GM19395 (cell line): ENCODE measurements at regions not wholly inside any gene's neighbourhood (a gene's known extent, or its start where the extent isn't known, plus 50 kb on each side); places are given as distances from the start of the nearest gene placed in this dataset.
"Not testable (repeated sequence)": the region's sequence is repeated elsewhere in the genome, so short reads cannot be mapped to it uniquely, and the experiment has no call there.

Source experiments
- ATAC-seq: cut with Tn5 transposase; IDR thresholded peaks from one replicate; pipeline ENCODE4 v1.9.1; 2021; ENCODE audit warnings: mild to moderate bottlenecking, moderate library complexity; ENCODE audit not compliant: unreplicated experiment

GRCh38 chr11:104781037-104781436 is 117.2 kb downstream of the CASP12 start:
- no peak for ATAC-seq

- ATAC-seq = no peak
Observed at GRCh38 chr11:104776501-104777170, 121.6 kb downstream of the CASP12 start.

- ATAC-seq = no peak
Observed at GRCh38 chr11:104774578-104774977, 123.7 kb downstream of the CASP12 start.

- ATAC-seq = no peak
Observed at GRCh38 chr11:104772806-104773241, 125.4 kb downstream of the CASP12 start.

DNA sequence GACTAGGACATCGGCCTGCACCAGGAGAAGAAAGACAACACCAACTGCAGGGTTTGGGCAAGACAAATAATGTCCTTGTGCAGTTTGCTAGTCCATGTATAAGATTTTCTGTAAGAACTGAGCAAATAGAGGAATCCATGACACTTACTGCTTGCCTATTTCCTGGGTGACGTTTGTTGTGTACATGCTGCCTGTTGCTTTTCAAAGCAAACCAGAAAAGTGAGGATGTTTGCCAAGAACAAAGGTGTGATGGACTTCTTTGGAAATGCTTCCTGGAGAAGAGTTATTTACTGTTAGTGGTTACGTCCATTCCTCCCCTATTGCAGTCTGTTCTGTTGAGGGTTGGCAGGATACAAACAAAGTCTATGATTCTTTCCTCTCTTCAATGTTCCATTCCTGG is 126.5 kb downstream of the CASP12 start:
- no peak for ATAC-seq

DNA sequence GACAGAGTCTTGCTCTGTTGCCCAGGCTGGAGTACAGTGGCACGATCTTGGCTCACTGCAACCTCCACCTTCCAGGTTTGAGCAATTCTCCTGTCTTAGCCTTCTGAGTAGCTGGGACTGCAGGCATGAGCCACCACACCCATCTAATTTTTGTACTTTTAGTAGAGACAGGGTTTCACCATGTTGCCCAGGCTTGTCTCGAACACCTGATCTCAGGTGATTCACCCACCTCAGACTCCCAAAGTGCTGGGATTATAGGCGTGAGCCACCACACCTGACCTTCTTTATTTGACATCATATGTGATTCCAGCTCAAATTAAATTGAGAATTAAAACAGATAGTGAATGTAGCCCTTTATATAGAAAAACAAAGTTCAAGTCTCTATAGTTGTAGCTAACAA is 127.2 kb downstream of the CASP12 start:
- not testable (repeated sequence) for ATAC-seq

DNA sequence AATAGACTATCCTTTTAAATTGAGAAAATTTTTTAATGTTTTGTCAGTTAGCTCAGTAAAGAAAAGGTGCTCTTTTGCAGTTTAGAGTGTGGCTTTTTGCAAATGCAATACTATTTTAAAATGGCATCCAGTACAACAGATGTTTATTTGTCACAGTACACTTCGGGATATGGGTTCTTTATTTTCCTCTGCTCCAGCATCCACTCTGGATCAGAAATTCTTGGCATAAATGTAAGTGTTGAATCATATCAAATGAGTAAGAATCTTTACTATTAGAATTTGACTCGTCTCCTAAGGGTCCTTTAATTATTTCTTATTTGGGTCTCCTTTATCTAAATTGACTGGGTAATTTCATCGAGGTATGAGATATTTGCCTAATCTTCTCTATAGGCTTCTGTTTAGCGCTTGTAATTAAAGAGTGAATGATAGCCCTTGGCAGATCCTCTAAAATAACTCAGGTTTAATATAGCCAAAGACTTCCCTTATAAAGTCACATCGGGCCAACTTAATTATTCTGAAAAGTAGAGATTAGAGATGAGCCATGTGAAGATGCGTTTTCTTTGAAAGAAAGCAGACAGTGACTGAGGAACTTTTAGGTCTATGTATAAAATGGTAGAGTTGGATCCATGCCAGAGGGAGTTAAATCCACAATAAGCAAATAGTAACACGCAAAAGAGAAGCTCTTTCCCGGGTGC is 132.7 kb downstream of the CASP12 start:
- no peak for ATAC-seq

DNA sequence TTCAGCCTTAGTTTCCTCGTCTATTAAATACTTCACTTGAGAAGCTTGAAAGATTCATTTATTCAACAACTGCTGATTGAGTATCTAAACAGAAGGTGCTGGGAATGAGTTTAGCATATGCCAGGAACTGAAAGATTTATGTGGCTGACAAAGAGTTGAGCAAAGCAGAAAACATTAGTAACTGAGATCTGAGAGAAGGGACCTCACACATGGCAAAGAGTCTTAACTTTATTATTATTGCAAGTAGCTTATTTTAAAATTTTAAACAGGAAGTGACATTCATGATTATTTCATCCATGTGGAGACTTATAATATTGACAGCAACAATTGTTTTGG is 133.6 kb downstream of the CASP12 start:
- no peak for ATAC-seq

DNA sequence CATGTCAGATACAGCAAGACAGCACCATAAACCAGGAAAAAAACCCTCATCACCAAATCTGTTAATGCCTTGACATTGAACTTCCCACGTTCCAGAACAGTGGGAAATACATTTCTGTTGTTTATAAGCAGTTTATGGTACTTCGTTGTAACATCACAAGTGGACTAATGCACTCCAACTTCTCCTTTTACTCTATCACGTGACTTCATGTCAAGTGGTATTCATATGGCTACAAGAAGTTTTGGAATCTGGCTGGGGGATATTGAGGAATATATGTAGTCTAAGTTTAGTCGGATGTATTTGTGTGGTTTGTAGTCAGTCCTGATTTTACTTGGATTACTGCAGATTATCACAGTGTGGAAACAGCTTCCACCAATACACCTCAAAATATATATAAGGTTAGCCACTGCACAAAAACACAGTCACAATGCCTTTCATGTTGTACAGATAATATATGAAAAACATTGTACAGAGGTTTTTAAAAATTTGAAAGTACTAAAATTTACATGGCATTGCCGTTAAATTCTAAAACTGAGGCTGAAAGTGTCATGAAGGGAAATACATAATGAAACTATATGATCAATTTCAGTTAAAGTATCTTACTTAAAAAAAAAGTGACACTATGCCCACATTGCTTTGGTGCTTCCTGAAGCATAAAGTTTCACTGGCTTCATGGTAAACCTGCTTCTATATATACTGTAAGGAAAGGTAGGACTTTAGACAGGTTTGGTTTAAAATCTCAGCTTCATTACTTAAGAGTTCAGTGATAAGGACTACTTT is 134.1 kb downstream of the CASP12 start:
- no peak for ATAC-seq

GRCh38 chr11:104761511-104761910 is 136.7 kb downstream of the CASP12 start:
- ATAC-seq = no peak

DNA sequence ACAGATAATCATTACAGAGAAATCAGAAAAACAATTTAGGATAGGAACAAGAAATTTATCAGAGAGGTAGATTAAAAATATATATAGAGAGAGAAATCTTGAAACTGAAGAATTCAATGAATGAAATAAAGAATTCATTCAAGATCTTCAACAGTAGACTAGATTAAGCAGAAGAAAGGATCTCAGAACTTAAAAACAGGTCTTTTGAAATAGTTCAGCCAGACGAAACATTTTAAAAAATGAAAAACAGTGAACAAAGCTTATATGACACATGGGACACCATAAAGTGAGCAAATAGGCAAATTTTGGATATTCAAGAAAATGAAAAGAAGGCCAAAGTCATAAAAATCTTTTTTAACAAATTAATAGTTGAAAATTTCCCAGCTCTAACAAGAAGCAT is 138.8 kb downstream of the CASP12 start:
- ATAC-seq = no peak

DNA sequence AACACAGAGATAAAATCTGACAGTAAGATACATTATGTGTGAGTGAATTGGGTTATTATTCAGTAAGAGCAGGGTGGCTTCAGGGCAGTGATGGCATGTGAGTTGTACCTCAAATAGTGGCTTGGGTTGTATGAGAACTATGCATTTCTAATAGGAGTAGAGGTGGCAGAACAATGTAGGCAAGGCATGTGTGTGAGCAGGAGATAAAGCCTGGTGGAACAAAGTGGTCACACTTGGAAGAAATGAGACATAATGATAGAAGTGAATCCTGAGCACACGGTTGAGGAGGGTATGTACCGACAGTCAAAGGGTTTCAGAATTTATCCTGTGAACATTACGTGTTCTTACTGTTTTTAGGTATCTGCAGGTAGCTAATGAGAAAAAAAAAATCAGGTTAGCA is 159.3 kb downstream of the CASP12 start:
- ATAC-seq = no peak

DNA sequence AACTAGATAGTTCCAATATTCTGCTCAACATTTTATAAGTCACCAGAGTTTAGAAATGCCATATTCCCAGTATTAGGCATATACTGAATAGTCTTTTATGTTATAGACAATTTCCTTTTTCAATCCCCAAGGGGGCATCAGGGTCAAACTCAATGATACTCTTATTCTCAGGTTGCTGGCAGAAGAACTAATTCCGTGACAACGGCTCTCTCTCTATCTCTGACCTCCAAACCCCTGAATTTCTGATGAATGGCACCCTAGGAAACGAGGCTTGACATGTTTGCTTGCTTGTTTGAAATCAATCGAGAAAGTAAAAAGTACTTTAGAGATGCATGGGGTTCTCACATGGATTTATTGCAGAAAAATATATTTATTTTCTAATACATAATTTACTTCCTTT is 160.1 kb downstream of the CASP12 start:
- ATAC-seq = no peak

GRCh38 chr11:104736502-104736901 is 161.8 kb downstream of the CASP12 start:
- ATAC-seq = no peak

GRCh38 chr11:104734998-104735397 is 163.3 kb downstream of the CASP12 start:
- ATAC-seq = no peak

- ATAC-seq = no peak
Observed at GRCh38 chr11:104731890-104732289, 166.4 kb downstream of the CASP12 start.

DNA sequence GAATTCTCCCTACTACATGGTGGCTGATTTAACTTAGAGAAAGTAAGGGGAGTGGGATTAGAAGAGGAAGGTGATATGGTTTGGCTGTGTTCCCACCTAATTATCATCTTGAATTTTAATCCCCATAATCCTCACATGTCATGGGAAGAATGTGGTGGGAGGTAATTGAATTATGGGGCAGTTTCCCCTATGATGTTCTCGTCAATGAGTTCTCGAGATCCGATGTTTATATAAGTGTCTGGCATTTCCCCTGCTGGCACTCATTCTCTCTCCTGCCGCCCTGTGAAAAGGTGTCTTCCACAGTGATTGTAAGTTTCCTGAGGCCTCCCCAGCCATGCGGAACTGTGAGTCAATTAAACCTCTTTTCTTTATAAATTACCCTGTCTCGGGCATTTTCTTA is 169.3 kb downstream of the CASP12 start:
- no peak for ATAC-seq

DNA sequence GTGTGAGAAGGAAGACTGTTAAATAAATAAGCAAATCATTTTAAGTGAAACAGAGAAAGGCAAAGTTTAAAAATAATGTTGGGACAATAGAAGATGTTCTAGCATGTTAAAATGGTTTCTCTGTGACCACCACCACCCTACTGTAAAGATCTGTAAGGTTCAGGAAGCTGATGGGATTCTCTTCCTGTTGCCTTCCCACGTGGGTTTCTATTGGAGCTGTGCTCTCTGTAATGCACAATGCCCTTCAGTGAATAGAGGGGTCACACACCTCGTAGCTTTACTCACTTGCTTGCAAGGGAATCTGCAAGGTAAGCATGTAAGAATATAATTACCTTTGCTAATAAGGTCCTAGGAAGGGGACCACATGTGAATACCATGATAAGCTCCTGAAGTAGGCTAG is 170.5 kb downstream of the CASP12 start:
- ATAC-seq = no peak

DNA sequence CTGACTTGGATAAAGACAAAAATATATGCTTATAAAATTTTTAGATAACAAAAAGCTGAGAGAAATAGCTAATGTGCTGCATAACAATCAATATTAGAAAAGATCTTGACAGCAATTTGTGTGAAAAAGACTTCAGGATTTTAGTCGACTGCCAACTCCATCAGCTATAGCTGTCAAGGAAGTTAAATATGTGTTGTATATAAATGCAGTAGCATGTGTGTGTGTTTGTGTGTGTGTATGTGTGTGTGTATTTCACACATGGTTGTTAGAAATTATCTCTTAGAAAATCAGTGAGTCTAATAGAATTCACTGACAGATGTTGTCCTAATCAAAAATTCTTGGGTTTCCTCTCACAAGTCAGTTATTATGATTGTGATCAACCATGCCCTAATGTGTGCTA is 171.2 kb downstream of the CASP12 start:
- ATAC-seq = no peak

- no peak for ATAC-seq
Observed at GRCh38 chr11:104725796-104726408, 172.4 kb downstream of the CASP12 start.

- ATAC-seq = no peak
Observed at GRCh38 chr11:104713401-104713800, 184.9 kb downstream of the CASP12 start.
